ENCODE measurements at regions not wholly inside any gene's neighbourhood (a gene's known extent, or its start where the extent isn't known, plus 50 kb on each side); places are given as distances from the start of the nearest gene placed in this dataset.

DNA sequence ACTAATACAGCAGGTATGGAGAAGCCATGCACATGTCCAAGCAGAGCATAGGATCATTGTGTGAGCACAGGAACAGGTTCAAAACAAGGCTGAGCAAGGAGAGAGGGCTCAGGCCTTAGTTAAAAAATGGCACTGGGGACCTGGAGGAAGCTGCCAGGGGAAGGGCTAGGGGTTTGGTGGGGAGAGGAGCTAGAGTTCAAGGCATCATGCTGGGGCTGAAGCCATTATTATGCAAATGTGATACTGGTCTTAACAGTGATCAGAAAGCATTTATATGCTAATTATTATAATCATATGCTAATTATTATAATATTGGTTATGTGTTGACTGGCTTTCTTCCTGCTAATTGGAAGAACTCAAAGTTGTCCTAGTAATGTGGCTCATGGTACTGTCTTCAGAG, 546.0 kb upstream of the CFAP20DC start:
- TF ChIP-seq, protein P1, sequence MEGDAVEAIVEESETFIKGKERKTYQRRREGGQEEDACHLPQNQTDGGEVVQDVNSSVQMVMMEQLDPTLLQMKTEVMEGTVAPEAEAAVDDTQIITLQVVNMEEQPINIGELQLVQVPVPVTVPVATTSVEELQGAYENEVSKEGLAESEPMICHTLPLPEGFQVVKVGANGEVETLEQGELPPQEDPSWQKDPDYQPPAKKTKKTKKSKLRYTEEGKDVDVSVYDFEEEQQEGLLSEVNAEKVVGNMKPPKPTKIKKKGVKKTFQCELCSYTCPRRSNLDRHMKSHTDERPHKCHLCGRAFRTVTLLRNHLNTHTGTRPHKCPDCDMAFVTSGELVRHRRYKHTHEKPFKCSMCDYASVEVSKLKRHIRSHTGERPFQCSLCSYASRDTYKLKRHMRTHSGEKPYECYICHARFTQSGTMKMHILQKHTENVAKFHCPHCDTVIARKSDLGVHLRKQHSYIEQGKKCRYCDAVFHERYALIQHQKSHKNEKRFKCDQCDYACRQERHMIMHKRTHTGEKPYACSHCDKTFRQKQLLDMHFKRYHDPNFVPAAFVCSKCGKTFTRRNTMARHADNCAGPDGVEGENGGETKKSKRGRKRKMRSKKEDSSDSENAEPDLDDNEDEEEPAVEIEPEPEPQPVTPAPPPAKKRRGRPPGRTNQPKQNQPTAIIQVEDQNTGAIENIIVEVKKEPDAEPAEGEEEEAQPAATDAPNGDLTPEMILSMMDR (IDR thresholded peaks at IDR 0.05), result no peak
- TF ChIP-seq POLR2A (IDR thresholded peaks at IDR 0.05), result no peak

All from heart left ventricle (tissue), 13 donors.